SU-DHL-6 (cell line): ENCODE measurements at regions not wholly inside any gene's neighbourhood (a gene's known extent, or its start where the extent isn't known, plus 50 kb on each side); places are given as distances from the start of the nearest gene placed in this dataset.

ENCODE experiments used
- EZH2phosphoT487 ChIP-seq: fragments of 200-600 bp; sonication (generic), shearing (Covaris generic); conservative IDR thresholded peaks from 2 replicates; pipeline ENCODE4 v1.6.1; 2018; ENCODE audit warnings: mild to moderate bottlenecking, antibody characterized with exemption, low read length, moderate library complexity, mixed read lengths
- TF ChIP-seq, protein P1 (sequence below): fragments of 200-600 bp; sonication (generic); IDR thresholded peaks from one replicate; pipeline ENCODE4 v1.5.1; 2017; ENCODE audit warnings: antibody characterized with exemption, mild to moderate bottlenecking, low read length, moderate library complexity; ENCODE audit not compliant: insufficient read depth, poor library complexity, severe bottlenecking

DNA sequence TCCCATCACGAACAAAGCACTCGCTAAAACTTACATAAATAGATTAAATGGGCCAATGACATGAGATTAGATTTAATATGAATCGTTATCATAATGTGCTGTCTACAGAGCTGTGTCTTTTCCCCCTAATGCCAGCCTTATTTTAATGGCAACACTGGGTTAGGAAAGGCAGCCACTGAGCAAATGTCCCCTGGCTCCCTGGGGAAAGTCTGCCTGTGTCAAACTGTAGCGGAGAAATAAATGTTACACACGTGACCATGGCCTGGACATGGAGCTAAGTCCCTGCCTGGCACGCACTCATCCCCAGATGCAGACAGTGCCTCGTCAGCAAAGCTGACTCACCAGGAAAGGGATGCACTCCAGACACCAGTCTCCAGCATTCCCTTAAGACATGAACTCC is 61.3 kb upstream of the SDK2 start:
- TF ChIP-seq, protein P1, sequence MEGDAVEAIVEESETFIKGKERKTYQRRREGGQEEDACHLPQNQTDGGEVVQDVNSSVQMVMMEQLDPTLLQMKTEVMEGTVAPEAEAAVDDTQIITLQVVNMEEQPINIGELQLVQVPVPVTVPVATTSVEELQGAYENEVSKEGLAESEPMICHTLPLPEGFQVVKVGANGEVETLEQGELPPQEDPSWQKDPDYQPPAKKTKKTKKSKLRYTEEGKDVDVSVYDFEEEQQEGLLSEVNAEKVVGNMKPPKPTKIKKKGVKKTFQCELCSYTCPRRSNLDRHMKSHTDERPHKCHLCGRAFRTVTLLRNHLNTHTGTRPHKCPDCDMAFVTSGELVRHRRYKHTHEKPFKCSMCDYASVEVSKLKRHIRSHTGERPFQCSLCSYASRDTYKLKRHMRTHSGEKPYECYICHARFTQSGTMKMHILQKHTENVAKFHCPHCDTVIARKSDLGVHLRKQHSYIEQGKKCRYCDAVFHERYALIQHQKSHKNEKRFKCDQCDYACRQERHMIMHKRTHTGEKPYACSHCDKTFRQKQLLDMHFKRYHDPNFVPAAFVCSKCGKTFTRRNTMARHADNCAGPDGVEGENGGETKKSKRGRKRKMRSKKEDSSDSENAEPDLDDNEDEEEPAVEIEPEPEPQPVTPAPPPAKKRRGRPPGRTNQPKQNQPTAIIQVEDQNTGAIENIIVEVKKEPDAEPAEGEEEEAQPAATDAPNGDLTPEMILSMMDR = no peak
- TF ChIP-seq EZH2phosphoT487 = no peak
